ENCODE measurements at regions not wholly inside any gene's neighbourhood (a gene's known extent, or its start where the extent isn't known, plus 50 kb on each side); places are given as distances from the start of the nearest gene placed in this dataset.

DNA sequence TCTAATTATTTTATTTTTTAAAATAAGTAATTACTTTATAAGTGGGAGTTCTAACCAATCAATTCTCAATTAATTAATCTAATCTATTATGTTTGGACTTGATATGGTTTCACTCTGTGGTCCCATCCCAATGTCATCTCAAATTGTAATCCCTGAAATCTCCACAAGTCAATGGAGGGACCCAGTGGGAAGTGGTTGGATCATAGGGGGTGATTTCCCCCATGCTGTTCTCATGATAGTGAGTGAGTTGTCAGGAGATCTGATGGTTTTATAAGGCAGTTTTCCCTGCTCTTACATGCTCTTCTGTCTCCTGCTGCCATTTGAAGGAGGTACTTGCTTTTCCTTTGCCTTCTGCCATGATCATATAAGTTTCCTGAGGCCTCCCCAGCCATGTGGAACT lies 836.1 kb downstream of the GALC start:
- no peak overlapping the region for H3K9ac ChIP-seq
- peaks cover 100% of the 10 kb centered on the region for H3K27me3 ChIP-seq
- H3K4me1 Mint-ChIP-seq, result peaks cover 4% of the 10 kb centered on the region
- no peaks in the 10 kb centered on the region for H3K9me3 ChIP-seq (ENCODE audit: low read depth)
- H3K4me3 ChIP-seq, result no peak overlapping the region
- no peaks in the 10 kb centered on the region for H3K36me3 ChIP-seq
- H3K27ac ChIP-seq, result no peak overlapping the region
- H3K4me3 Mint-ChIP-seq, result no peak overlapping the region
- no peak overlapping the region for H2AFZ ChIP-seq (replicated peaks)
- peaks cover 6% of the 10 kb centered on the region for H3K4me1 ChIP-seq
- H3K27ac Mint-ChIP-seq, result no peak overlapping the region
- no peaks in the 10 kb centered on the region for H3K27me3 Mint-ChIP-seq (ENCODE audit: insufficient read depth, low read depth)
- peaks cover 4% of the 10 kb centered on the region for H4K20me1 ChIP-seq (ENCODE audit: low read depth)
- H3K9me3 Mint-ChIP-seq, result peaks cover 2% of the 10 kb centered on the region
- H3K4me2 ChIP-seq, result no peak overlapping the region
- peaks cover 2% of the 10 kb centered on the region for H3K36me3 Mint-ChIP-seq
- no peak for DNase-seq (ENCODE audit: low spot score)
- H3F3A ChIP-seq (ENCODE audit: low read depth), result no peaks in the 10 kb centered on the region
- TF ChIP-seq EZH2phosphoT487 (IDR thresholded peaks at IDR 0.05) (no peak), EZH2 (IDR thresholded peaks at IDR 0.05) (no peak)
- no peaks in the 10 kb centered on the region for H3K79me2 ChIP-seq (ENCODE audit: low read depth)

DNA sequence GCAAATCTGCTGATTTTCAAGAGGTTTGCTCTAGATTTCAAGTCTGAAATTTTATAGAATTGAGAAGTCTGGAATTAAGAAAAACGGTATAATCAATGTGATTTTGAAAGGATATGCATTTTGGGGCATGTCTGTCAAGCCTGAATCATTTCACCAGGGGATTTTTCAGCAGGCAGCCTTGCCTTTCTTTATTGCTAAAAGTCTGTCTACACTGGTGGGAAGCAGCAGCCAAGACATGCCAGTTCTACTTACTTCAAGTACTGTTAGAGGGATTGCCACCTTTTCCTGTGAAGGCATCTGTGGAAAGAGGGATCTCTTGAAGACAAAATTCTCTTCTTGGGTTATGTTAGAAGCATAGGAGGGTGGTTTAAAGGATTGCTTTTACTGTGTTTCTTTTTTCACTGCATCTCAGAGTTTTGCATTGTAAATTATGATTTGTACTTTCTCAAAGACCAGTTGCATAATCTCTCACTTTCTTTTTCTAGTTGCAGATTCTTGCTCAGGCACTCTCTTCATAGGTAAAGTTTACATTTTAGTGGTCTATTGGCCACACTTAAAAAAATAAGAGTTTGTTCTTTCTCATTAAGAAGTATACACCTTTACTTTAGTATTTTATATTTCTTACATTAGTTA lies 837.0 kb downstream of the GALC start:
- Histone ChIP-seq H3K36me3 (no peaks in the 10 kb centered on the region), H3K27me3 (peaks cover 100% of the 10 kb centered on the region), H4K20me1 (ENCODE audit: low read depth) (peaks cover 6% of the 10 kb centered on the region), H3K79me2 (ENCODE audit: low read depth) (no peaks in the 10 kb centered on the region), H3K9ac (no peak overlapping the region), H3K27ac (no peak overlapping the region), H3K4me3 (no peak overlapping the region), H3F3A (ENCODE audit: low read depth) (no peaks in the 10 kb centered on the region), H3K9me3 (ENCODE audit: low read depth) (no peaks in the 10 kb centered on the region), H2AFZ (replicated peaks) (no peak overlapping the region), H3K4me2 (no peak overlapping the region), H3K4me1 (peaks cover 6% of the 10 kb centered on the region)
- TF ChIP-seq, protein P1, sequence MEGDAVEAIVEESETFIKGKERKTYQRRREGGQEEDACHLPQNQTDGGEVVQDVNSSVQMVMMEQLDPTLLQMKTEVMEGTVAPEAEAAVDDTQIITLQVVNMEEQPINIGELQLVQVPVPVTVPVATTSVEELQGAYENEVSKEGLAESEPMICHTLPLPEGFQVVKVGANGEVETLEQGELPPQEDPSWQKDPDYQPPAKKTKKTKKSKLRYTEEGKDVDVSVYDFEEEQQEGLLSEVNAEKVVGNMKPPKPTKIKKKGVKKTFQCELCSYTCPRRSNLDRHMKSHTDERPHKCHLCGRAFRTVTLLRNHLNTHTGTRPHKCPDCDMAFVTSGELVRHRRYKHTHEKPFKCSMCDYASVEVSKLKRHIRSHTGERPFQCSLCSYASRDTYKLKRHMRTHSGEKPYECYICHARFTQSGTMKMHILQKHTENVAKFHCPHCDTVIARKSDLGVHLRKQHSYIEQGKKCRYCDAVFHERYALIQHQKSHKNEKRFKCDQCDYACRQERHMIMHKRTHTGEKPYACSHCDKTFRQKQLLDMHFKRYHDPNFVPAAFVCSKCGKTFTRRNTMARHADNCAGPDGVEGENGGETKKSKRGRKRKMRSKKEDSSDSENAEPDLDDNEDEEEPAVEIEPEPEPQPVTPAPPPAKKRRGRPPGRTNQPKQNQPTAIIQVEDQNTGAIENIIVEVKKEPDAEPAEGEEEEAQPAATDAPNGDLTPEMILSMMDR (IDR thresholded peaks at IDR 0.05), result no peak
- TF ChIP-seq EZH2 (IDR thresholded peaks at IDR 0.05) (no peak), EZH2phosphoT487 (IDR thresholded peaks at IDR 0.05) (no peak)
- H3K36me3 Mint-ChIP-seq, result peaks cover 2% of the 10 kb centered on the region
- H3K27me3 Mint-ChIP-seq (ENCODE audit: insufficient read depth, low read depth), result peaks cover 4% of the 10 kb centered on the region
- no peak overlapping the region for H3K4me3 Mint-ChIP-seq
- no peak for DNase-seq (ENCODE audit: low spot score)
- H3K27ac Mint-ChIP-seq, result no peak overlapping the region
- peaks cover 2% of the 10 kb centered on the region for H3K9me3 Mint-ChIP-seq
- H3K4me1 Mint-ChIP-seq, result no peaks in the 10 kb centered on the region

DNA sequence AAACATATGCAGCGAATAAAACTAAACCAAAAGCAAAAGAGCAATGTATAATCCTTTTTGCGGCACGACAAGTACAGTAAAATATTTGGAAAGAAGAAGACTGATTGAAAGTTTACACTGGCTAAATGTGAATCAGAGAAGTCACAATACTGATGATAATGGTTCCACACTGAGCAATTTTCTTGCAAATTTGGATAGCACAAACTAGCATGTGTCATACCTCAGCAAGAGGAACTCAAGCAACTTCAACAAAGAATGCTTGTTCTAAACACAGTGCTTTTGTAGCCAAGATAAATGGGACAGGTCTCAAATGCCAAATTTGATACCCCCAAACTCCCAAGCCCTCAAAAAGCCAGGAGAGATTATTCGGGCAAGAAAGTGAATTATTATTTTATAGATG lies 839.1 kb downstream of the GALC start:
- peaks cover 4% of the 10 kb centered on the region for H3K4me1 Mint-ChIP-seq
- H3K9me3 Mint-ChIP-seq, result no peaks in the 10 kb centered on the region
- peaks cover 2% of the 10 kb centered on the region for H3K36me3 Mint-ChIP-seq
- H3K4me3 ChIP-seq, result no peak overlapping the region
- peaks cover 4% of the 10 kb centered on the region for H3K27me3 Mint-ChIP-seq (ENCODE audit: insufficient read depth, low read depth)
- H3K4me3 Mint-ChIP-seq, result no peak overlapping the region
- H3K4me2 ChIP-seq, result no peak overlapping the region
- DNase-seq (ENCODE audit: low spot score), result no peak
- H3K9me3 ChIP-seq (ENCODE audit: low read depth), result no peaks in the 10 kb centered on the region
- H3F3A ChIP-seq (ENCODE audit: low read depth), result peaks cover 12% of the 10 kb centered on the region
- H3K36me3 ChIP-seq, result no peaks in the 10 kb centered on the region
- peaks cover 24% of the 10 kb centered on the region for H4K20me1 ChIP-seq (ENCODE audit: low read depth)
- H3K4me1 ChIP-seq, result peaks cover 11% of the 10 kb centered on the region
- no peak overlapping the region for H3K27ac ChIP-seq
- peaks cover 100% of the 10 kb centered on the region for H3K27me3 ChIP-seq
- no peak overlapping the region for H3K9ac ChIP-seq
- TF ChIP-seq EZH2 (IDR thresholded peaks at IDR 0.05), result no peak
- TF ChIP-seq, protein P1 (IDR thresholded peaks at IDR 0.05), result no peak
- TF ChIP-seq EZH2phosphoT487 (IDR thresholded peaks at IDR 0.05), result no peak
- H2AFZ ChIP-seq (replicated peaks), result no peak overlapping the region
- no peak overlapping the region for H3K27ac Mint-ChIP-seq
- H3K79me2 ChIP-seq (ENCODE audit: low read depth), result no peaks in the 10 kb centered on the region

DNA sequence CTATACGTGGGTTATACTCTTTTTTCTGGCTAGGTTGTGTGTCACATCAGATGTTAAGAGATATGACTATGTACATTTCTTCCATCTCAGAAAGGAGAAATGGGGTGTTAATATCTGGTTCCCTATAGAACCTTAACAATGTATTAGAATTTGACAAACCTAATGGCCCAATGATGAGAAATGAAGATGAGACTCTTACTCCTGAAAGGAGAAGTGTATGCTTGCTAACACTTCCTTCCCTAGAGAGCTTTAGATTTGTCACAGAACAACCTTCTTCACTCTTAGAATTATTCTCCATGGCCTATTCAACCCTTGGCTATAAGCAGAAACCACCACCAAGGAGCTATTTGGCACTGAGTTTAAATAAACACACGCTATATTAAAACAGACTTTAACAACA lies 839.6 kb downstream of the GALC start:
- H3K36me3 Mint-ChIP-seq, result peaks cover 2% of the 10 kb centered on the region
- Histone ChIP-seq H3K79me2 (ENCODE audit: low read depth) (no peaks in the 10 kb centered on the region), H3K36me3 (no peaks in the 10 kb centered on the region), H3K4me1 (peaks cover 8% of the 10 kb centered on the region), H3F3A (ENCODE audit: low read depth) (peaks cover 13% of the 10 kb centered on the region), H3K27me3 (peaks cover 100% of the 10 kb centered on the region), H3K4me2 (no peak overlapping the region), H3K9me3 (ENCODE audit: low read depth) (no peaks in the 10 kb centered on the region), H4K20me1 (ENCODE audit: low read depth) (peaks cover 24% of the 10 kb centered on the region), H2AFZ (replicated peaks) (no peak overlapping the region), H3K27ac (no peak overlapping the region), H3K4me3 (no peak overlapping the region), H3K9ac (no peak overlapping the region)
- peaks cover 4% of the 10 kb centered on the region for H3K4me1 Mint-ChIP-seq
- H3K4me3 Mint-ChIP-seq, result no peak overlapping the region
- peaks cover 4% of the 10 kb centered on the region for H3K27me3 Mint-ChIP-seq (ENCODE audit: insufficient read depth, low read depth)
- H3K9me3 Mint-ChIP-seq, result no peaks in the 10 kb centered on the region
- no peak overlapping the region for H3K27ac Mint-ChIP-seq
- TF ChIP-seq EZH2 (IDR thresholded peaks at IDR 0.05), result no peak
- no peak for TF ChIP-seq EZH2phosphoT487 (IDR thresholded peaks at IDR 0.05)
- TF ChIP-seq, protein P1 (IDR thresholded peaks at IDR 0.05), result no peak
- DNase-seq (ENCODE audit: low spot score), result no peak

All from neural progenitor cell (in vitro differentiated cells).